ENCODE measurements at regions not wholly inside any gene's neighbourhood (a gene's known extent, or its start where the extent isn't known, plus 50 kb on each side); places are given as distances from the start of the nearest gene placed in this dataset.

DNA sequence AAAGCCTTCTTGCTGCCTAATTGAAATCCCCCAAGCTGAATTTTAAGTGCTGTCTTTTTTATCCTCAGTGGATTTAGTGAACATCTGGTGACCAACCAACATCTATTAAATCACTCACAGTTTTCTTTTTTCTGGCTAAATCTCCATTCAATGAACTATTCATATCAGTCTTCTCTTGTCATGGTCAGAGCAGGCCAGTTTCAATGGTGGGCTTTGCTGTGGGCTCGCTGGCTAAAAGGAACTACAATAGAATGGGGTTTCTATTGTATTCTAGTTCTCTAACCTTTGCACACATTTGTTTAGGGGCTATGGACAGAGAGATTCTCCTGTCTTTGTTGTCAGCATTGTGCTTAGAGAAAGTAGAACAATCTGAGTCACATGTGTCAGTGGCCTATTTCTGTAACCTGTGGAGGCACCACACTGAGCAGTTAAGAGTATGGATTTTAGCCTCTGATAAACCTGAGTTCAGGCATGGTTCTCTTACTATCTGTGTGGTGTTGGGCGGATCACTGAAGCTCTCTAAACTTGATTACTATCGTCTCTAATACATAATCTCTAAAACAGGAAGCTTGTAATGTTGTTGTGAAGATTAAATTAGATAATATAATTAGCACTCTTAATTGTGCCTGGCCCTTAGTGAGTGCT, 94.2 kb upstream of the CADM1 start:
- DNase-seq: peak; percentile 61

DNA sequence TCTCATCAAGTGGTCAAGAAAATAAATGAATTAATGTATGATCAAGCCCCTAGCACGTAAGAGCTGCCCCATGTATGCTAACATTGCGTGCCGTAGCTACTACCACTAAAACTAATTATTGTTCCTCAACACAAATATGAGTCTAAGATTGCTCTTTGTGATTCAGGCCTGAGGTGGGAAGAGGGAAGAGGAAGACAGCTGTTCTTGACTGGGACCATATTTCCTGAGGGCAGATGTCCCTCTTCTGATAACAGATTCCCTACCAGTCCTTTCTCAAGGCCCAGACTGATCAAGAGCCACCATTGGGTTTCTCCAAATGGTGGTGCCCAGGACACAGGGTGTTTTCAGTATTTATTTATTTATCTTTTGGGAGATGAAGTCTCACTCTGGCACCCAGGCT, 87.2 kb upstream of the CADM1 start:
- DNase-seq: peak; percentile 12

GRCh38 chr11:115590254-115590653, 86.0 kb upstream of the CADM1 start:
- DNase-seq: no peak

- no peak for DNase-seq
Observed at GRCh38 chr11:115587718-115588342, 83.6 kb upstream of the CADM1 start.

GRCh38 chr11:115585361-115586024, 81.3 kb upstream of the CADM1 start:
- no peak for DNase-seq

DNA sequence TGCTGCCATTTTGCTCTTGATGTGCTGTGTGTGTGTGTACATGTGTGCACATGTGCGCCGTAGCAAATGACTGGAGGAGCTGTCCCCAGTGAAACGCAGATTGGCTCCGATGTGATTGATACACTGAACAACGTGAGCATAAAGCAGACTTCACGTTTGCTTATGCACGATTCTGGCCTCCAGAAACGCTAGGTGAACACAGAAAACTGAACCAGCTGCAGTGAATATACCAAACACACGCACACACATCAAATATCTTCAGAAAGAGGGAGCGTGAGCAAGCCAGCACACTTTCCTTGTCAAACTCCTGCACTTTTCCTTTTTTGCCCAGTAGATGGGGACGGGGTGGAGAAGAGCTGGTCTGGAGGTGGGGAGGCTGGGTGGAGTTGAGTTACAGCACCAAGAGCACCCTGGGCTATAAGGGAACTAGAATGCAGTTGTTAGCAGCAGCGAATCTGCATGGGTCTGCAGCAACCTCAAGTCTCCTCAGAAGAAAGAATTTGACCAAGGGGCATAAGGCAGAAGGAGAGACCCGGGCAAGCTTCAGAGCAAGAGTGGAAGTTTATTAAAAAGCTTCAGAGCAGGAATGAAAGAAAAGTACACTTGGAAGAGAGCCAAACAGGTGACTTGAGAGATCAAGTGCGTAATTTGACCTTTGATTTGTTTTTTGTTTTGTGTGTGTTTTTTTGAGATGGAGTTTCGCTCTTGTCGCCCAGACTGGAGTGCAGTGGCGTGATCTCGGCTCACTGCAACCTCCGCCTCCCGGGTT, 77.8 kb upstream of the CADM1 start:
- no peak for DNase-seq

- no peak for DNase-seq
Observed at GRCh38 chr11:115580927-115581680, 76.9 kb upstream of the CADM1 start.

DNA sequence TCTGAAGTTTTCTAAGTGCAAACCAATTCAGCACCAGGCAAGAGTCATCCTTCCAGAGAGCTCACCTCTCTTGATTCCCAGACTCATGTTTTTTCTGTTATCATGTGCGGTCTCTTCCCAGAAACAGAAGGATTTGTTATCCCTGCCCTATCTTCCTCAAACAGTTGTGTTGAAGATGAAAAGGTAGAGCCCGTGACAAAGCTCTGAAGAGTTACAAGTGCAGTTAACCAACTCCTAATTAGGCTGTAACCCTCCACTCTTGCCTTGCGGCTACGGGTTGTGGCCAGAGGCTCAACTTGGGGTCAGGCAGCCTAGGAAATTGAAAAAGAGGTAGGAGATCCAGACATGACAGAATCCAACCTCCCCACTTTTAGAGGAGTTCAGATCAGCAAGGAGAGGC, 76.2 kb upstream of the CADM1 start:
- no peak for DNase-seq

DNA sequence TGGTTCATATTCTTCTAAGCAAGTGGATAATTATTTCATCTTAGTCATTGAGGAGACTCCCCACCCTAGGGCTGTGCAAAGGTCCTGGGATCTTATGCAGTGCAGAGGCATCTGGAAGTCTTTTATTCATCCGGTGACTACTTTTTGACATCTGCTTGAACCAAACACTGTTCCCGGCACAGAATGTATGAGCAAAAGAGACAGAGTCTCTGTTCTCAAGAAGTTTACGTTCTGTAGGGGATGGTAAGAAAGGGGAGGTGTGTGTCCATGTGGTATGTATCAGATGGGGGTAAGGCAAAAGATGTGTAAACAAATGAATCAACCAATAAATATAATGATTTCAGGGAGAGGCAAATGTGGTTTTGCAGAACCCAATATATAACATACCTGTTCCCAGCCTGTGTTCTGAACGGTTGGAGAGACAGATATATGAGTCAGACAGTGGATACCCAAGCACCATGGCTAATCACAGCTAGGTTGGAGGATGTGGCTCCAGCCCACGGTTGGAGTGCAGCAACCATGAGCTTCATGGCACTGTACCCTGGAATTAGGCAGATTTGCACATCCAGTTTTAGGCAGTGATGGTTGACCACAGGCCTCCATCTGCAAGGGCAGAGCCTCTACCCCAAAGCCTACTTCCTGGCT, 75.1 kb upstream of the CADM1 start:
- no peak for DNase-seq

- no peak for DNase-seq
Observed at GRCh38 chr11:115578275-115578674, 74.1 kb upstream of the CADM1 start.

GRCh38 chr11:115577701-115578100, 73.5 kb upstream of the CADM1 start:
- DNase-seq: no peak

DNA sequence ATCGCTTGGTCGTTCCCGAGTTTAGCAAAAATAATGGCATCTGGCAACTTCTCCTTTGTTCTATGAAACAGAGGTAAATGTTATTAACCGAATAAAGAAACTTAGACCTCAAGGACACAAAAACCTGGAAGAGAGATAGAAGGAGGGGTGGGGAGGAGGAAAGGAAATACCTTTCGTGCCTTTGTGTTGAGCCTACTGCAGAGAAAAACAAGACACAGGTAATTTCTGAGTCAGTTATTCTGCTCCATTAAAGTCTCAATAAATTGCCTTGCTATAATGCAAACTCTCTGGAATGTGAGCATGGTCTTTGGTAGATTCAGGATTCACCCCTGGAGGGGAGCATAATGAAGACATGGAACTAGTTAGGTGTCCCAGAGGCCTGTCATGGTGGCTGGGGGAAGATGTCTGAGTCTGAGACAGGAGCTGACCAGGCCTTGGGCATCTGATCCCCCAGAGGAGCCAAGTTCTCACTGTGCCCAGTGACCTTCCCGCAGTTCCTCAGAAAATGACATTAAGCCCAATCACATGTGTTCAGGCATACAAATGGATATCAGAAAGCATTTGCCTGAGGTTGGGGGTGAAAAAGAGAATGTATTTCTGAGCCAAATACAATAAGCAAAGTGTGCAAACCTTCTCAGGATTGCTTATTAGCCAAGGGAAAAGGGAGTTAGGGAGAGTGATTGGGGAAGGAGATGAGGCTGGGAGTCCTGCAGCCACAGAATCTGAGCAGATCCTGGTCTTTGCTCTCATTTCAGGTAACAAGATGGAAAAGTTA, 72.6 kb upstream of the CADM1 start:
- no peak for DNase-seq

DNA sequence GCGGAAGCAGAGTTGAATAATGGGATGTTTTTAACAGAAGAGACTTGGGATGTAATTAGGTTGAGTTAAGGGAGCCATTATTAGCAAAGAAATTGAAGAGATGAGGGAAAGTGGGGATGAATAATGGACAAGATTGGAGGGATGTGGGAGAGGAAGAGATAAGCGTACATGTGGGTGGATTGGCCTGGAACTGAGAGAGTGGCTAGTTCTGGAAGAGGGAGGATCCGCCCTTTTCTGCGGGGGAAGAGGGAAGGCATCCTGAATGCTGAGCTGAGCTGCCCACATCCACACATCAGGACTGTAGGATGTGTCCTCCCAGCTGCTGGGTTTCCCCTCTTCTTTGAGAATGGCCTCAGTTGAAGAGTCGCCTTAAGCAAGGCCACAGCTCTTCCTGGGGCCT, 68.3 kb upstream of the CADM1 start:
- no peak for DNase-seq

- no peak for DNase-seq
Observed at GRCh38 chr11:115566180-115566764, 62.1 kb upstream of the CADM1 start.

DNA sequence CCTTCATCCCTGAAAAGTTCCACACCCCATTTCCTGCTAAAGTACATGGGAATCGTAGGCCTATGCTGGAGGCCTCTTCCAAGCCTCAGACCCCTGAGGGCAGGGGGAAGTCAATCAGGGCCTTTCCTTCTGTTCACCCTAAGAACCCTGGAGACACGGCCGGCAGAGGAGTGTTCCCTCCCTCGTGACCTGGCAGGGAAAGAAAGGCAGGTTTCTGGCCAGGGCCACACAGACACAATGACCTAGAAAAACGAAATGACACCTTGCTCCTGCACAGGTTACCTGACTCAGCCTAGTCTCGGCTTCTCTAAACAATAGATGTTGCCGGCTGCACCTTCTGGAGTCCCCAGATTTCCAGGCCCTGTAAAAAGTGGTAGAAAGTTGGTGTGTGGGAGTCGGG, 60.6 kb upstream of the CADM1 start:
- no peak for DNase-seq

GRCh38 chr11:115561116-115561515, 56.9 kb upstream of the CADM1 start:
- DNase-seq: no peak

DNA sequence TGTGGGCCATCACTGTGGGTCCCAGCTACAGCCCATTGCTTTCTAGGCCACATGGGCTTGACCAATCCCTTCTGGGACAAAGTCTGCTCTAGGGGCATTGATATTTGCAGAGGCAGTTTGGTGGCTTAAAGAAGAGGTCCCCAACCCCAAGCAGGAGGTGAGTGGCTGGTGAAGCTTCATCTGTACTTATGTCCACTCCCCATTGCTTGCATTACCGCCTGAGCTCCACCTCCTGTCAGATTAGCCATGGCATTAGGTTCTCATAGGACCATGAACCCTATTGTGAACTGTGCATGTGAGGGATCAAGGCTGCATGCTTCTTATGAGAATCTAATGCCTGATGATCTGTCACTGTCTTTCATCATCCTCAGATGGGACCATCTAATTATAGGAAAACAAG, 54.4 kb upstream of the CADM1 start:
- DNase-seq: no peak

- no peak for DNase-seq
Observed at GRCh38 chr11:115557681-115558080, 53.5 kb upstream of the CADM1 start.

GRCh38 chr11:115556984-115557383, 52.8 kb upstream of the CADM1 start:
- DNase-seq: no peak

- no peak for DNase-seq
Observed at GRCh38 chr11:115555336-115556090, 51.3 kb upstream of the CADM1 start.

All from NCI-H524 treated with DMSO at 0.1 percent for 48 hours (cell line).